ENCODE measurements at regions not wholly inside any gene's neighbourhood (a gene's known extent, or its start where the extent isn't known, plus 50 kb on each side); places are given as distances from the start of the nearest gene placed in this dataset.

DNA sequence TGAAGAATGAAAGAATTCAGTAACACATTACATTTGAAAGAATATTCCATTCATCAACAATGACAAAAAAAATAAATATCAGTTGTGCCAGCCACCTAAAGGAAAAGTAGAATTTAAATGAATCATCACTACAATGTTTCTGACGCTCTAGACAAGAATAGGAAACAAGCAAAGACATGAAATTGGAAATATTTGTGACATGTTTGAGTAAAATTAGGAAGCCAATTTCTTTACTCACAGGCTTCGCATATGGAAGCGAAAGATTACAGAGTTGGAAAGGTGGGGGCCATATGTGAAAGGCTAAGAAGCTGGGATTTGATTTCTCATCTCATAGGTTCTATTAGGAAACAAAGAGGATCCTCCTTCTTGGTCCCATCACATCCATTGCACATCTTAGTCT is 279.0 kb downstream of the IPO8 start:
- TF ChIP-seq POLR2A (IDR thresholded peaks at IDR 0.05) = no peak
- TF ChIP-seq EP300 (IDR thresholded peaks at IDR 0.05) = no peak
- TF ChIP-seq, protein P1, sequence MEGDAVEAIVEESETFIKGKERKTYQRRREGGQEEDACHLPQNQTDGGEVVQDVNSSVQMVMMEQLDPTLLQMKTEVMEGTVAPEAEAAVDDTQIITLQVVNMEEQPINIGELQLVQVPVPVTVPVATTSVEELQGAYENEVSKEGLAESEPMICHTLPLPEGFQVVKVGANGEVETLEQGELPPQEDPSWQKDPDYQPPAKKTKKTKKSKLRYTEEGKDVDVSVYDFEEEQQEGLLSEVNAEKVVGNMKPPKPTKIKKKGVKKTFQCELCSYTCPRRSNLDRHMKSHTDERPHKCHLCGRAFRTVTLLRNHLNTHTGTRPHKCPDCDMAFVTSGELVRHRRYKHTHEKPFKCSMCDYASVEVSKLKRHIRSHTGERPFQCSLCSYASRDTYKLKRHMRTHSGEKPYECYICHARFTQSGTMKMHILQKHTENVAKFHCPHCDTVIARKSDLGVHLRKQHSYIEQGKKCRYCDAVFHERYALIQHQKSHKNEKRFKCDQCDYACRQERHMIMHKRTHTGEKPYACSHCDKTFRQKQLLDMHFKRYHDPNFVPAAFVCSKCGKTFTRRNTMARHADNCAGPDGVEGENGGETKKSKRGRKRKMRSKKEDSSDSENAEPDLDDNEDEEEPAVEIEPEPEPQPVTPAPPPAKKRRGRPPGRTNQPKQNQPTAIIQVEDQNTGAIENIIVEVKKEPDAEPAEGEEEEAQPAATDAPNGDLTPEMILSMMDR (IDR thresholded peaks at IDR 0.05) = no peak
- H3K27ac ChIP-seq = no peak overlapping the region
- H3K27me3 ChIP-seq = no peaks in the 10 kb centered on the region
- intact Hi-C loops (cut with DNase I) = no loop called here
- WGBS, 3 donors = 90 to 97% (median 96%) methylated on average over 3 of the region's 3 CpGs
- no peaks in the 10 kb centered on the region for H3K36me3 ChIP-seq
- no peak overlapping the region for H3K4me3 ChIP-seq
- no peaks in the 10 kb centered on the region for H3K9me3 ChIP-seq
- no peak for DNase-seq
- no peaks in the 10 kb centered on the region for H3K4me1 ChIP-seq (ENCODE audit: insufficient read depth)

DNA sequence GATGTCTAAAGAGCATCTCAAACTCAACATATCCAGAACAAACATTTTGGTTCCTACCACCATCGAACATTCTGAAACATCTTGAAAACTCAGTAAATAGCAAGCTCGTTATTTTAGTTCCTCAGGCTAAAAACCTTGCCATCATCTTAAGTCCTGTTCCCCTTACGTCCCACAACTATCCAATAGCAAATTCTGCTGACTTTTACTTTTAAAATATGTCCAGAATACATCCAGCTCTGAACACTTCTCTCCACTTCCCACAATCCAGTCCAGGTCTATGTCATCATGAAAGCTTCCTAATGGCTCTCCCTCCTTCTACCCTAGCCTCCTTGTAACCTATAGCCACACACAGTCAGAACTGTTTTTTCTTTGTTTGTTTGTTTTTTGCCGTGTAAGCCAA is 279.9 kb downstream of the IPO8 start:
- H3K9me3 ChIP-seq = no peaks in the 10 kb centered on the region
- H3K4me1 ChIP-seq (ENCODE audit: insufficient read depth) = no peaks in the 10 kb centered on the region
- DNase-seq = no peak
- no peak overlapping the region for H3K27ac ChIP-seq
- intact Hi-C loops (cut with DNase I) = no loop called here
- no peaks in the 10 kb centered on the region for H3K36me3 ChIP-seq
- WGBS, 3 donors = 83 to 86% (median 86%) methylated on average over 4 of the region's 4 CpGs
- no peak overlapping the region for H3K4me3 ChIP-seq
- TF ChIP-seq, protein P1 (IDR thresholded peaks at IDR 0.05) = no peak
- TF ChIP-seq EP300 (IDR thresholded peaks at IDR 0.05) = no peak
- TF ChIP-seq POLR2A (IDR thresholded peaks at IDR 0.05) = no peak
- H3K27me3 ChIP-seq = no peaks in the 10 kb centered on the region

DNA sequence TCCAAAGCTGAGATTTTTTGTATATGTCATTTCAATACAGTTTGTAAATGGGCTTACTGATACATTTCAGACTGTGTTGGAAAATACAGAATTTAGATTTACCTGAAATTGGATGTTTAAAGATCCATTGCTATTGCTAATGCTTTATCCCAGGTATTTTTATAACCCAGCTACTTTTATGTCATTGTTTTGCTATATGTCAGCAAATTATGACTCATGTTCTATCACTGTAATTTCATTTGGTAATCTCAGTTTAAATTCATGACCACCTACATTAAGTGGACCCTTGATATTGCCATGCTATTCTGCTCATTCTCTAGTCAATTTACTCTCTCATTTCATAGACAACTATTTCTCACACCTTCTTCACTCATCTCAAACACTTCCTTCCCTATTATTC is 281.2 kb downstream of the IPO8 start:
- no peaks in the 10 kb centered on the region for H3K9me3 ChIP-seq
- no peak for DNase-seq
- H3K27ac ChIP-seq = no peak overlapping the region
- no peaks in the 10 kb centered on the region for H3K4me1 ChIP-seq (ENCODE audit: insufficient read depth)
- H3K27me3 ChIP-seq = no peaks in the 10 kb centered on the region
- intact Hi-C loops (cut with DNase I) = no loop called here
- TF ChIP-seq EP300 (IDR thresholded peaks at IDR 0.05) (no peak), POLR2A (IDR thresholded peaks at IDR 0.05) (no peak)
- TF ChIP-seq, protein P1 (IDR thresholded peaks at IDR 0.05) = no peak
- H3K4me3 ChIP-seq = no peak overlapping the region
- no peaks in the 10 kb centered on the region for H3K36me3 ChIP-seq

DNA sequence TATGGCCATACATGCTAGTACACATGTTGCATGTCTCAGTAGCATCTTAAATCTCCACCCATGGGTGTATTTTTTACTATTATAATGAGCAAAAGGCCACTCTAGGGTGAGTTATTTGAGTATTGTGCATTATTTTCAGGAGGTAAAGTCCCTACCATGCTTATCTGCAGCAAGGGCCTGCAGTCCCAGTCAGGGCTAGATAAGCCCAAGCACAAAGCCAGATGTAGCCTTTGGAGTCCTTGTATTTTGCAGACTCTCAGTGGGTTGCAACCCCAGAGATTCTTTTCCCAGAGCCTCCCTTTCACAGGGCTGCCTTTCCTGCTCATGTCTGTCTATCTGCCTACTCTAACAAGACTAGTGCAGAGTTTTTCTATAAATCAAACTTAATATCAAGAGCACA is 295.3 kb downstream of the IPO8 start:
- Histone ChIP-seq H3K27me3 (no peaks in the 10 kb centered on the region), H3K4me3 (no peak overlapping the region), H3K4me1 (ENCODE audit: insufficient read depth) (no peaks in the 10 kb centered on the region), H3K9me3 (no peaks in the 10 kb centered on the region), H3K36me3 (no peaks in the 10 kb centered on the region), H3K27ac (no peak overlapping the region)
- no peak for TF ChIP-seq EP300 (IDR thresholded peaks at IDR 0.05)
- TF ChIP-seq, protein P1 (IDR thresholded peaks at IDR 0.05) = no peak
- TF ChIP-seq POLR2A (IDR thresholded peaks at IDR 0.05) = no peak
- no peak for DNase-seq
- intact Hi-C loops (cut with DNase I) = no loop called here

DNA sequence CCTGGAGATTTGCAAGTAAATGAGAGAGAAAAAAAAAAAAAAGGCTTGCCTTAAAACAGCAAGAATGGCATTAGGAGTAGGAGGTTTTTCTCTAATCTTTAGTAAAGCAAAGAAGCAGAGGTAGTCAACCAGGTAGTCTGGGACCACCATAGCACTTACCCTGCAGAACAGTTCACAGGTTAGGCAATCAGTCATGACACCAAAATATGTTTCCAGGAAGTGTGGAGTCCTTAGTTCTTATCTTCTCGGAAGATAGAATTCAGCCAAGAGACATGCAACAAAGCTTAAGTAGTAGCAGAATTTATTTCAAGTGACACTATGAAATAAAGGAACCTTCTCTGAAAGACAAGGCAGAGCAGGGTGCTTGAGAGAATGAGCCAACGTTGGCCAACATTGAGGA is 295.8 kb downstream of the IPO8 start:
- no peak for DNase-seq
- Histone ChIP-seq H3K9me3 (no peaks in the 10 kb centered on the region), H3K27me3 (no peaks in the 10 kb centered on the region), H3K4me3 (no peak overlapping the region), H3K27ac (no peak overlapping the region), H3K36me3 (no peaks in the 10 kb centered on the region), H3K4me1 (ENCODE audit: insufficient read depth) (no peaks in the 10 kb centered on the region)
- 73 to 83% (median 80%) methylated on average over 2 of the region's 2 CpGs for WGBS, 3 donors
- intact Hi-C loops (cut with DNase I) = no loop called here
- TF ChIP-seq POLR2A (IDR thresholded peaks at IDR 0.05) (no peak), EP300 (IDR thresholded peaks at IDR 0.05) (no peak)
- TF ChIP-seq, protein P1 (IDR thresholded peaks at IDR 0.05) = no peak

All from ovary (tissue), 7 donors.